Type B pancreatic cell (in vitro differentiated cells): ENCODE measurements at regions not wholly inside any gene's neighbourhood (a gene's known extent, or its start where the extent isn't known, plus 50 kb on each side); places are given as distances from the start of the nearest gene placed in this dataset.

ENCODE experiments used
- DNase-seq: peaks from one replicate; pipeline ENCODE4 v3.0.0; 2021; ENCODE audit warnings: mixed read lengths; ENCODE audit not compliant: unreplicated experiment; ENCODE audit errors: extremely low spot score
- H3K27ac Mint-ChIP-seq: 2 replicates; pipeline ENCODE4 v1.8.0; 2021; ENCODE audit warnings: mild to moderate bottlenecking, mixed read lengths
- H3K27me3 Mint-ChIP-seq: 2 replicates; pipeline ENCODE4 v1.8.0; 2021; ENCODE audit warnings: mixed read lengths
- H3K36me3 Mint-ChIP-seq: 2 replicates; pipeline ENCODE4 v1.8.0; 2021; ENCODE audit warnings: mixed read lengths
- H3K4me1 Mint-ChIP-seq: one replicate; pipeline ENCODE4 v1.8.0; 2021; ENCODE audit warnings: mixed read lengths; ENCODE audit not compliant: unreplicated experiment
- H3K4me3 Mint-ChIP-seq: 2 replicates; pipeline ENCODE4 v1.8.0; 2021; ENCODE audit warnings: mild to moderate bottlenecking, mixed read lengths
- H3K9me3 Mint-ChIP-seq: 2 replicates; pipeline ENCODE4 v1.8.0; 2021; ENCODE audit warnings: mixed read lengths
- CTCF ChIP-seq: fragments of 200-600 bp; sonication (generic); conservative IDR thresholded peaks from 2 replicates; pipeline ENCODE4 v1.5.0; 2021; ENCODE audit warnings: antibody characterized with exemption, mild to moderate bottlenecking

DNA sequence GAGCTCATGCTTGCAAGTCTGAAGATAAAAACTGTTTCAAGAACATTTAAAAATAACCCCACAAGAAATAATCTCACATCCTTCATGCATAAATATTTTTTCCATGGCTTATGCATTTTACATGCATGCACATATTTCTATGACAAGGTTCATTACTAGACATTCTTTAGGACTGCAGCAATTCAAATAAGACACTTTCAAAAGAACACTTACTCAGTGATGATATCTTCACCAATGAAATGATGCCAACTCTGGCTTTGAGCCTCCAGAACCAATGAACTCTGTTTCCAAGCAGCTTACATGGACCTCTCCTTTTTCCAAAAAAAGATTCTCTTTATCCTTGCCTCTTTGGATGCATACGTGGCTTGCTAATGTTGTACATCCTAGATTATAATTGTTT lies 279.9 kb downstream of the ADAM29 start:
- TF ChIP-seq CTCF: no peak
- Mint-ChIP-seq H3K9me3 (no peaks in the 10 kb centered on the region), H3K4me3 (no peak overlapping the region), H3K27ac (no peak overlapping the region), H3K4me1 (no peaks in the 10 kb centered on the region), H3K27me3 (no peaks in the 10 kb centered on the region), H3K36me3 (no peaks in the 10 kb centered on the region)
- no peak for DNase-seq

DNA sequence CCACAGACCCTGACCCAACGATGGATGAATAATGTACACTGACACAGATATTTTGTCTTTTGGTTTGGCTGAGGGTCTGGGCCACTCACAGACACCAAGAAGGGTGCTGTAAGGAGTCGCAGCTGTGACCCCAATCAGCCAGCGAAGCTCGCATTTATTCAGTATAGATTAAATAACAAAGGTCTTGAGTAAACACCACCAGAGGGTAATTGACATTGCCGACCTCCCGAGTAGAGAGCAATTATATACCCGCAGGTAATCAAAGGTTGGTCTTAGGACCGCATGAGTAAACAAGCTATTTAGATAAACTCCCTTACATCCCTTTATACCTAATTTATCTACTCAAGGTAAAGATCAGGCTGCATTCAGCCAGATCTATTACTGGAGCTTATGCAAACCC lies 297.1 kb downstream of the ADAM29 start:
- peaks cover 5% of the 10 kb centered on the region for H3K9me3 Mint-ChIP-seq
- no peaks in the 10 kb centered on the region for H3K27me3 Mint-ChIP-seq
- no peak overlapping the region for H3K4me3 Mint-ChIP-seq
- no peak overlapping the region for H3K27ac Mint-ChIP-seq
- DNase-seq: no peak
- H3K4me1 Mint-ChIP-seq: no peaks in the 10 kb centered on the region
- TF ChIP-seq CTCF: no peak
- H3K36me3 Mint-ChIP-seq: no peaks in the 10 kb centered on the region

DNA sequence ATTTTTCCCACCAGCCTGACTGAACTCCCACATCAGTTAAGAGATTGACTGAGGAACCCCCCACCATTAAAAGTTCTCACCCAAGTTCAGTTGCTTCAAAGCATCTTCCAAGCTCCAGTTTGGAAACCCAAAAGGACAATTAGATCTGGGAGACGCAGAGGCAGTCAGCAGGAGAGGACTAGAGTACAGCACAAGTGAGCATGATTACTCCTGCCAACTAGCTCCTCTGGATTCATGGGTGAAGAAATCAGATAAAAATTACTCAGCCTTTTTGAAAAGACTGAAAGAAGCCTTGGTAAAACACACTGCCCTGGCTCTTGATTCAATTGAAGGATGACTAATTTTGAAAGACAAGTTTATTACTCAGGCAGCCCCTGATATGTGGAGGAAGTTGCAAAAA lies 297.5 kb downstream of the ADAM29 start:
- Mint-ChIP-seq H3K4me3 (no peak overlapping the region), H3K9me3 (peaks cover 5% of the 10 kb centered on the region), H3K27me3 (no peaks in the 10 kb centered on the region), H3K27ac (no peak overlapping the region), H3K4me1 (no peaks in the 10 kb centered on the region), H3K36me3 (no peaks in the 10 kb centered on the region)
- TF ChIP-seq CTCF: no peak
- DNase-seq: no peak

- TF ChIP-seq CTCF: no peak
- H3K4me1 Mint-ChIP-seq: no peaks in the 10 kb centered on the region
- no peak for DNase-seq
- no peaks in the 10 kb centered on the region for H3K36me3 Mint-ChIP-seq
- H3K27me3 Mint-ChIP-seq: no peaks in the 10 kb centered on the region
- no peak overlapping the region for H3K4me3 Mint-ChIP-seq
- H3K27ac Mint-ChIP-seq: no peak overlapping the region
- no peaks in the 10 kb centered on the region for H3K9me3 Mint-ChIP-seq
Observed at GRCh38 chr4:175229154-175229553, 311.0 kb downstream of the ADAM29 start.

GRCh38 chr4:175234162-175234561 lies 316.0 kb downstream of the ADAM29 start:
- Mint-ChIP-seq H3K4me1 (no peaks in the 10 kb centered on the region), H3K9me3 (no peaks in the 10 kb centered on the region), H3K27me3 (no peaks in the 10 kb centered on the region), H3K4me3 (no peak overlapping the region), H3K36me3 (no peaks in the 10 kb centered on the region), H3K27ac (no peak overlapping the region)
- TF ChIP-seq CTCF: no peak
- DNase-seq: no peak

- Mint-ChIP-seq H3K4me1 (no peaks in the 10 kb centered on the region), H3K4me3 (no peak overlapping the region), H3K36me3 (no peaks in the 10 kb centered on the region), H3K9me3 (no peaks in the 10 kb centered on the region), H3K27me3 (no peaks in the 10 kb centered on the region), H3K27ac (no peak overlapping the region)
- TF ChIP-seq CTCF: no peak
- no peak for DNase-seq
Observed at GRCh38 chr4:175238827-175239517, 320.8 kb downstream of the ADAM29 start.
